GM10248 (cell line): ENCODE measurements at regions not wholly inside any gene's neighbourhood (a gene's known extent, or its start where the extent isn't known, plus 50 kb on each side); places are given as distances from the start of the nearest gene placed in this dataset.

Experiments used
- CTCF ChIA-PET: fragments of 300-600 bp; sonication (Branson Sonifier 250); formaldehyde crosslinking; extraction: SDS; loops from one replicate; lab custom pipeline; 2021; ENCODE audit warnings: antibody characterized with exemption; lab: Yijun Ruan, JAX
- POLR2A ChIA-PET: fragments of 350-650 bp; sonication (Branson Sonifier 250); formaldehyde crosslinking; extraction: SDS; loops from one replicate; lab custom pipeline; 2020; ENCODE audit warnings: antibody characterized with exemption; lab: Yijun Ruan, JAX
- DNase-seq: peaks from one replicate; pipeline ENCODE4 v3.0.0; 2012; ENCODE audit errors: extremely low spot score
- CTCF ChIP-seq: IDR thresholded peaks from 2 replicates; pipeline ENCODE4 v1.5.1; 2012; ENCODE audit warnings: mild to moderate bottlenecking, low read depth; ENCODE audit errors: extremely low read depth, missing control alignments, control extremely low read depth

- ChIA-PET POLR2A (no interaction called here), CTCF (no interaction called here)
- DNase-seq = no peak
- no peak for TF ChIP-seq CTCF
Observed at GRCh38 chr17:69724238-69724637, 309.7 kb downstream of the MAP2K6 start.

DNA sequence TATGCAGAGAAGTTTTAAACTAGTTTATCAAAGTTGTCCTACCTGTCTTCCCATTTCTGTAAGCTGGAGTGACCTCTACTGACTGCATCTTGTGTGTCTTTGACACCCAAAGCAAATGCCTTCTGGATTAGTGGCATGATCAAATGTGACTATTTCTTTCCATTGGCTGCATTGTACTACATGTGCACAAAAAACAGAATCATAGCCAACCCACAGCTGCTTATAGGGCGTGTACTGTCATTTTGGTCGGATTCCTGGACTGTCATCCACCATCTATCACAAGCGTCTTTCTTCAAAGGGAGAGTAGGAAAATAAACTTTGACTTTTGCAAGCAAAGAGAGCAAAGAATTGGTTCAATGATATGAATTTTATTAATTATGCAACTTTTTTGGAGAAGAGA is 310.6 kb downstream of the MAP2K6 start:
- POLR2A ChIA-PET = no interaction called here
- CTCF ChIA-PET = interaction anchor here (1.7 kb wide), 1 partner anchor 12 kb away, joined by 6 read pairs; no protein-coding TSS in a partner anchor
- no peak for DNase-seq
- TF ChIP-seq CTCF = no peak

DNA sequence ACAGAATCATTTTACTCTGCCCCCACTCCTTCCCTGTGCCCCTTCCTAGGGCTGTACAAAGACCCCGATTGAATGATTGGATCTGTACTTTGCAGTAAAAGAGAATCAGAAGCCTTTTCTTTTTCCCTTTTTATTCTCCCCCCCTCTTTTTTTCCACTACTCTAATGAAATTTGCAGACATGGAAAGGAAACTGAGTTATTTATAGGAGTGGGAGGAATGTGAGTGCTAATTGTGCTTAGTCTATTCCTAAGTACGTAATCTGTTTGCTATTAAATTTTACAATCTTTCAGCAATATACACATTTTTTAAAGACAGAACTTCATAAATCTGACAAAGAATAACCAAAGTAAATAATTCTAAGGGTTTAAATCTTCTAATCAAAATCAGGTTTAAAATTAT is 314.3 kb downstream of the MAP2K6 start:
- ChIA-PET CTCF (no interaction called here), POLR2A (no interaction called here)
- TF ChIP-seq CTCF = no peak
- DNase-seq = no peak

GRCh38 chr17:69729944-69730343 is 315.4 kb downstream of the MAP2K6 start:
- ChIA-PET CTCF (interaction anchor here (1.3 kb wide), 1 partner anchor 11 kb away, joined by 3 read pairs; no protein-coding TSS in a partner anchor), POLR2A (no interaction called here)
- no peak for DNase-seq
- TF ChIP-seq CTCF = no peak

DNA sequence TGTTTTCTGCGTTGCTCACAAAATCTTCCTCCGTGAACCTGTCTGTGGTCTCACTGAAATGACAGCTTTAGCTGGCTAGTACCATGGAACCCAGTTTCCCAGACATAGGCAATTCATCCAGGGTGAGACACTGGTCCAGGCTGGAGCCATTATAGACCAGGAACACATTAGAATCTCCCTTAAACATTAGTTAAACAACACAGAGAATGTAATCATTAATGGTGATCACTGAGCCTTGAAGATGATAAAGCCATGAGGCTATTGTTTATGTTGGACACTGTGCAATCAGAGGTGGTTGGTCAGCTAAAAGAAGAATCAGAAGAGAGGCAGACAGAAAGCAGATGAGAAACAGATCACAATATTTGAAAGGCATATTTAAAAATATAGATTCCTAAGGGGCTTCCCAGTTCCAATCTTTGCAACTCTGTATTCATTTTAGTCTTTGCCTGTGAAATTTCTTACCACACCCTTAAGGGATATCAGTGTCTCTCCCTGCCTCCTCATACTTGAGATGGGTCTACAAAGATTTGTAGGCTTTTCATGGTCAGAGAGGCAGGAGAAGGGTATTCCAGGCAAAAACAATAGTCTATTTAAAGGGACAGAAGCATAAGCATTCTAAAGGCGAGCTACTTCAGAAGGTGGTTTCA is 317.9 kb downstream of the MAP2K6 start:
- CTCF ChIA-PET = interaction anchor here (1.0 to 3.1 kb wide), 2 partner anchors 10 to 20 kb away, joined by 4 to 9 read pairs; no protein-coding TSS in a partner anchor
- no peak for DNase-seq

More for the DNA sequence above, 317.9 kb downstream of the MAP2K6 start:
- no peak for TF ChIP-seq CTCF
- POLR2A ChIA-PET = no interaction called here
